Daoy (cell line): ENCODE measurements at regions not wholly inside any gene's neighbourhood (a gene's known extent, or its start where the extent isn't known, plus 50 kb on each side); places are given as distances from the start of the nearest gene placed in this dataset.

Source experiments
- DNase-seq: peaks from one replicate; pipeline ENCODE4 v3.0.0-alpha.2; 2015; ENCODE audit warnings: low read depth

DNA sequence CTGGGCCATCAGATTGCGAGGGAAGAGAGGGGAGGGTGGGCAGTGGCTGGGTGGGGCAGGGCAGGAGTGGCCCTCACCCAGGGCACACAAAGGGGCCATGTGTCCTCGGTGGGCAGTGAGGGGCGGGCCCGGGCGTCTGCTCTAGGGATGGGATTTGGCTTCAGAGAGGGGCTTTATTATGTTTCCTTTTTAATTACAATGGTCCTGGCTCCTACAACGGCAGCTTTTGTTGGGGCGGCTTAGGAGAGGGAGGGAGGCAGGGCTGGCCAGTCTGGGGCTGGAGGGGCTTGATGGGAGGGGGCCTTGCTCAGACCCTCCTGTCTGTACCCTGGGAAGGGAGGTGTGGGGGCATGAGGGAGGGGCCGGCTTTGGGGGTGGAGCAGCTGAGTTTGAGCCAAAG is 102.8 kb upstream of the WNT4 start:
- DNase-seq: no peak

DNA sequence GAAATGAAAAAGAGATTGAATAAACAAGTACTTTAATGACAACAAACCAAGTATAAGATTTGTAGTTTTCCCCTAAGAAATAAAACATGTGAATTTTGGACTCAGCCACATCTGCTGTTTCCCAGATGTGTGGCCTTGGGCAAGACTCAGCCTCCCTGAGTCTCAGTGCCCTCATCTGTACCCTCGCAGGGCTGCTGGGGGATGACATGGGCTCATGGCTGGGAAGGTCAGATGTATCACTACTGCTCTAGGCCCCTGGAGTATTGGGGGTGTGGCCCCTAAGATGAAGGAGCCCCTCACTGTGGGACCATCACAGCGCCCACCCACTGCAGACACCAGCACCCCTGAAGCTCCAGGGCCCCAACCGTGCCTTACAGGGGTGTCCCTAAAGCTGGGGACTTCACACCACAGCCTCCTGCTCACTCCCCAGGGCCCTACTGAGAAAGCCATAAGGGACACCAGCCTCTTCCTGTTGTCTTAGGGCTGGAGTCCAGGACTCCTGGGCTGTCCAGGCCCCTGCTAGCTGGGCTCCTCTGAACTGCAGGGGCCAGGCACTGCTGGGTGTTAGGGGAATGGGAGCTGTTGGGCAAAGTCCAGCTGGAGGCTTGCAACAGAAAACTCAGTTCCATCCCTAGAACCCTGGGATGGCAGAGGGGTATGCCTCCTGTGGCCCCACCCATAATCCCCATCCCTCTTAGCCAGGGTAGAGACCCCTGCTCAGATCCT is 104.0 kb upstream of the WNT4 start:
- no peak for DNase-seq

DNA sequence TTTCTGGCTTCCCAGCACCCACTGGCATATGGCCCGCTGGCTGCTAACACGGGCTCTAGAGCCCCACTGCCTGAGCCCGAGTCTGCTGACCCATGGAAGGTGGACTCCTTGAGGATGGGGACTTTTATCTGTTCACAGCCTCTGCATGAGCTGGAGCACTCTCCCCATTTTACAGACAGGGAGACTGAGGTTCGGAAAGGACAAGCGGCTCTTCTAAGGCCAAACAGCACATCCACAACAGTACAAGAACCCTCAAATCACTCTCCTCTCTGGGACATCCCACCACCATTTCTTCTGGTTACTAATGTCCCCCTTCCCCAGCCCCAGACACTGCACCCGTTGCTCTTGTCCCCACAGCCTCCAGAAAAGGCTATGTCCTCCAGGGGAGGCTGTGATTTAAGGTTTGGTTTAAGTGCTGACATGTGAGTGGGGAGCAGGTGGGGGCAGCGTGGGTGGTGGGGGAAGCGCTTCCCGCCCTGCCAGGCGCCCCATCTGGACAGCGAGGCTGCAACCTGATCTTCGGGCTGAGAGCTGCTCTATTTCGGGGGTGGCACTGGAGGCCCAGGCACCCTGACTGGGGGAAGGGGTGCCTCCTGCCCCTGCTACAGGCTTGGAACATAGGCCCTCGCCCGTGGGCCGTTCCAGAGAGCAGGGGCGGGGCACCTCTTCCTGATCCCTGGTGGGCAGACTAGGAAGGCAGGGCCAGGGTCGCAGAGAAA is 104.8 kb upstream of the WNT4 start:
- DNase-seq: no peak

DNA sequence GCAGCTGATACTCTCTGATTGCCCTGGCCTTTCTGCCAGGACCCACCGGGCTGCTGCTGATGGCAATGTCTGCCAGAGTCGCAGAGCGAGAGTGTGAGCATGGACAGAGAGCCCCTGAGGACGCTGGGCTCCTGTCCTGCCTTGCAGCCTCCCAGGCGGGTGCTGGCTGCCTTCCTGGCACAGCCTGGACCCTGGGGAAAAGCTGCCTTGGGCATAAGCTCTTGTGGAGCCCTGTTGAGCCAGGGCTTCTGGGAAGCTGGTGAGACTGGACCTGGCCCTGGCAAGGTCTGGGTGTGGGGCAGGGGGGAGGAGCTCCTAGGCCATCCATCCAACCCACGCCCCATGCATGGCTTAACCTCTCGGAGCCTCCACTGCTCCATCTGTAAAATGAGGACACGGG is 105.8 kb upstream of the WNT4 start:
- DNase-seq: no peak

DNA sequence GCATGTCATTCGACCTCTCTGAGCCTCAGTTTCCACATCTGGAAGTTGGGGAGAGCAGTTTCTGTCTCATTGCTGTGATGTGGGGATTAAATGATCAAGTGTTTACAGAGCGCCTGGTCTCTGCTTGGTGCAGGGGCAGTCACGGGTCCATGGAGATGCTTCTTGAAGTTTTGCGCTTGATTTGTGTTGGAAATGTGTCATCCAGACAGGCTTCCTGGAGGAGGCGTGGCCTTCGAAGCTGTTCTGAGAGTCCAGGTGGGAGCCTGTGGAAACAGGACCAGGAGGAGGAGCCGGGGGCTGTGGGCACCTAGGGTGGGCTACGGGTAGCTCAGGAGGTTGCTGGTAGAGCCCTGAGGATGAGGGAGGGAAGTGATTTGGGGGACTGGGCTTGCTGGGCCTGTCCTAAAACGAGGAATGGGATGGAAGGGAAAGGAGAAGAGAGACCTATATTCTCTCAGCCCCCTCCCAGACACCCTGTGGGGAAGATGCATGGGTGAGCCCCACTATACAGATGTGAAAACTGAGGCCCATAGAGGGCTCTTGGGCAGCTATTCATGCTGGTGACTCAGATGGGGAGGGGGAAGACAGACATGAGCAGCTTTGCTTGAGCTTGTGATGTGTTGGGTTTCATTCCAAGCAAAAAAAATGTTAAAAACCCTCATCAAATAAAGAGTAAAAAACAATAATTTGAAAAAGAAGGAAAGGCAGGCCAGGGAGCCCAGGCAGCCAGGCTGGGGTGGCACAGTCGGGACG is 107.2 kb upstream of the WNT4 start:
- peak; percentile 44 for DNase-seq

DNA sequence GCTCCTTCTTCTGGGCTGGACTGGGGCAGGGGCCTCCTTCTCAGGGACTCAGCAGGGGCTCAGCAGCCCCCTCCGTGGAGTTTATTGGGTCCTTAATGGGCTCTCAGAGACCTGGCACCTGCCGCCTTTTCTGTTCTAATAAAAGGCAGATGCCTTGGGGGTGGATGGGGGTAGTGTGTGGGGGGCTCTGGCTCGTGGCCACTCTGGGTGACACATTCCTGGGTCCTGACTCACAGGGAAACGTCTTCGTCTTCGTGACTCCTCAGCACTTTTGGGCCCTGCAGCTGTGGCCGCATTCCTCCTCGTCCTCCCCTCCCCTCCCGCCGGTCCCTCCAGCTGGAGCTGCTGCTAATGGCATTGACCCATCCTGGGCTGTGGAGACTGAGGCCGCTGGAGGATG is 107.8 kb upstream of the WNT4 start:
- peak; percentile 75 for DNase-seq

DNA sequence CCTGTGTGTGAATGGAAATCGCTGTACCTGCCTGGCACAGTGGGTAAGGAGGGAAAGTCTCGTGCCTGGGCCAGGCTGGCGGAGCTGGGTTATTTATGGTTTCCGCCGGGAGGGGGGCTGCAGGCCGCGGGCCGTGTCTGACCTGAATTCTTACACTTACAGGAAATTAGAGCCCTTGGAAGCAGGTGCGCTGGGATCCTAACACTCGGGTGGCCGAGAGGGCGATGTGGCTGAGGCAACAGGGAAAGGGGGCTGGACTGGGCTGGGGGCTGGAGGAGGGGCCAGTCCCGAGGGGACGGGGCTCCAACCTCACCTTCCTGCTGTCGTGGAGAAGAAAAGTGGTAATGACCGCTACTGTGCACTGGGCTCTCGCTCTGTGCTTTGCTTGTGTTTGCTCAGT is 109.4 kb upstream of the WNT4 start:
- no peak for DNase-seq

DNA sequence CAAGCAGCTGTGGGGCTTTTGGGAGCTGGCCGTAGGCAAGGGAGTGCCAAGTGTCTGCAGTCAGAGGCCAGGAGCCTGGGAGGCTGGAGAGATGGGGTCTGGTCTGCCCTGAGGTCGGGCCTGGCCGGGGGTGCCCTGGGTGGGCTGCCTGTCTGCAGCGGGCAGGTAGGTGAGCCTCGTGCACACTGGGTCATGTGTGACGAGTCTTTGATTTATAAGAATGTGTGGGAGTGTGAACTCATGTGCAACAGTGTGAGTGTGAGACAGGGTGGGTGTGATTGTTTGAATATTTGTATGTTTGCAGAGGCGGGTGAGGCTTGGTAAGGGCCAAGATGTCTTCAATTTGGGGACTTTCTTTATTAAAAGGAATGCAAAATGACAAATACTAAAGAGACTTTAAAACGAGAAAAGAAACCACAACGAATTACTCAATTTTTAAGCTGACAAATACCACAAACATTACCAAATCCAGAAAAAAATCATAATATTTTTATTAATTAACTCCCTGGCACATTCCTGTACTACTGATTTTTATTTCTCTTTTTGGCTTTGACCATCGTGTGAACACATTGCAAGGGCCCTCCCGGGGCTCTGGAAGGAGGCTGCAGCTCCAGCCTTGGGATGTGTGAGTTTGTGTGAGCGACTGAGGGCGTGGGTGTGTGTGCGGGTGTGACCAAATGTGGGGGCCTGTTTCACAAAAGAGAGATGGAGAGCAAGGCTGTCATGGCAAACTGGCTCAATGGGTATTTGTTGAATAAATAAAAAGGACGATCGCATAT is 110.3 kb upstream of the WNT4 start:
- DNase-seq: no peak

DNA sequence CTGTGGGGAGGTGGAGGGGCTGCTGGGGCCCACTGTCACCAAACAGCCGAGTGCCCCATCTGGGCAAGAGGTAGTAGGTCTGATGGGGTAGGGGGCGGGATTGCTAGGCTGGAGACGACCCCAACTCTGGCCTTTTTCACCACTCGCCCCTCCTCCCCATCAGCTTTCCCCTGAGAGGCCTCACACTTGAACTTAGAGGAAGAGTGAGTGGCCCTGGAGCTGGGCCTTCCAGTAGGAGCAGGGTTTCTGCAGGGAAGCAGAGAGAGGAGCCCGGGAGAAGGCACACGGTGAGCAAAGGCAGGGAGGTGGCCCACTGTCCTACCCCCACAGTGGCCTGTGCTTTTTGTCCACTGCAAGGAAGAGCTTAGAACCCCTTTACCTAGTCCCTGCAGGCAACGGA is 111.9 kb upstream of the WNT4 start:
- DNase-seq: no peak

DNA sequence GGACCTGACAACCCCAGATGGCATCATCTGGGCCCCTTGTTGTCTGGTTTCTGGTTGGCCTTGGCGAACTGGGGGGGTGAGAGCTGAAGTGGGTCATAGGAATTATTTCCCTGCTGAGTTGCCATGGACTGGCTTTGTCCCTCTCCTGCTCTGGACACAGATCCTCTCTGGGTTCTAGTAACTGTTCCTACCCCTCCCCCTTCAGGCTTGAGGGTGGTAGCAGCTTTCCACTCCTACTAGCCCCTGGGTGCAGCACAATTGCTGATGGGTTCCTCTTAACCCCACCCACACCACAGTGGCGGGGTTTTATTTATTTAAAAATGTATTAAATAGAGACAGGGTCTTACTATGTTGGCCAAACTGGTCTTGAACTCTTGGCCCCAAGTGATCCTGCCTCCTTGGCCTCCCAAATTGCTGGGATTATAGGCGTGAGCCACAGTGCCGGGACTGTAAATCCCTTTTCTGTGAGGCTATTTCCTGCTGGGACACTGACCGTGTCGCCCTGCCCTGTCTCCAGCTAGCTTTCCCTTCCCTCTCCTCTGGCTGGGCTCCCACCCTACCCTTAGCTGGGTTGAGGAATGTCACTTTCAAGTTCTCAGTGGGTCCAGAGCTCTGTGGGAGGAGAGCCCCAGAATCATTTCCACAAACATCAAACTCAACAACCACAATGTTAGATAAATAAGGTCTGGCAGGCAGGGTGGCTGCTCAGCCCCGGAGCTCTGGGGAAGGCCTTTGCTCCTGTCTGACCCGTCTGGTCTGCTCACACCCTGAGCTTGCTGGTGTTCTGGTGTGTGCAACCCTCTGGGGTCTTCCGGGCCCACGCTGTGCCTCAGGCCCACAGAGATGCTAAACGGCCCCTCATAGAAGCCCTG is 112.7 kb upstream of the WNT4 start:
- DNase-seq: no peak

DNA sequence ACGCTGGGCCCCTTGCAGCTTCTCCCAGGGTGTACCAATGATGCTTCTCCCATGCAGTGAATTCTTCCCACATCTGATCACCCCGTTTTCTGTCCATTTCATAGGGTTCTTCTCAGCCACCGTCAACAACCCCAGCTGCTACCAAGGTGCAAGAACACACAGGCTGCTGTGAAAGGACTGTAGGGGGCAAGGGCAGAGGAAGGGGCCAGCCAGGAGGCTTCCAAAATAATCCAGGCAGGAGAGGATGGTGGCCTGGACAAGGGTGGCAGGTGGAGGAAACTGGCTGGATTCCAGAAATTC is 113.3 kb upstream of the WNT4 start:
- DNase-seq: no peak

DNA sequence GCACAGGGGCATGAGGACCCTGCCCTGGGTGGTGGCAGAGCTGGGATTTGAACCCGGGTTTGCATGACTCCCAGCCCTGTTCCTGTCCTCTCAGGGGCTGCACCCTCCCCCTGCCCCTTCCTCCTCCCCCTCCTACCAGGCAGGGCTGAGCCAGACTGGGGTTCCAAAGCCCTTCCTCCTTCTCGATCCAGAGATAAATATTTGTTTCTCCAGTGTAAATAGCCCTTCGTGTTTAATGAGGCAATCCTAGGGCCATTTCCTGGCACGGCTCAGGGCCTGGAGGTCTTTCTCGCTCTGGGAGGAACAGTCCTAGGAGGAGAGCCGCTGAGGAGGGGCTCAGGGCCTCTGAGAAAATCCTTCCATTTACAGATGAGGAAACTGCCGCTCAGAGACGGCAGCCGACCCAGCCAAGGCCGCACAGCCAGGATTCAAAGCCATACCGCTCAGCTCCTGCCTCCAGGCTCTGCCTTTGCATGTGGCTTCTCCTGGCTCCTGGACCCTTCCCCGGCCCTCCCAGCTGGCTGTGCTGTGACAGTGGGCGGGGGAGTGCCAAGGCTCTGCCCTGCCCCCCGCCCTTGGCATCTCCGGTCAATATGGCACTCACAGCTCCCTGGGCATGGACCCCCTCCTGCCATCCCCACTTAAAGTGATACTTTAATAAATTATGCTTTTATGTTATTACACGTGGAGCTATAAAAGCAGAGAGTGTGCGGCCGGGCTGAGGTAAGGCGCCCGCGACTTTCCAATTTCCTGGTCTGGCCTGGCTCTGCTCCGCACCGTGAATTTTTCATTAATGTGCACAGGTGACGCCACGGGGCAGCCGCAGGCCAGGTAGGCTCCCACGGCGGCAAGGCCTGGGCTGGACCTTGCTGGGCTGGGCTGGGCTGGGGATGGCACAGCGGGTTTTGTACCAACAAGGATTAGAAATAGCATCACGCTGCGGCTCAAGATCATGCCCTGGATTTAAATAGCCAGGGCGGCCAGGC is 114.7 kb upstream of the WNT4 start:
- DNase-seq: no peak

DNA sequence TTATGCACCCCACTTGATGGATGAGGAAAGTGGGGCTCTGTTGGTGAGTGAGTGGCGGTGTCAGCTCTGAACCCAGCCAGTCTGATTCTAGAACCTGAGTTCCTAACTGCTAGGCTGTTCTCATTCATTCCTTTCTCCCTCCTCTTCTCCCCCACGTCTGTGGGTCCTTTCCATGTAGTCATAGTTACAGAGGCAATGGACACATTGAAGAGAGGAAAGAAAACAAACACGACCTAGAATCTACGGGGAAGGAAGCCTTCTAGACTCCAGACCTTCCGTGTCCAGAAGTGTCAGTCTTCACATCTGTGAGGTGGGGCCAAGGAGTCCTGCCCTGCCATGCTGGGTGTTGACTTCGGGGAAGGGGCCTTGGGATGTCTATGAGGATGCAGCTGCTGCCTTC is 115.8 kb upstream of the WNT4 start:
- DNase-seq: no peak

DNA sequence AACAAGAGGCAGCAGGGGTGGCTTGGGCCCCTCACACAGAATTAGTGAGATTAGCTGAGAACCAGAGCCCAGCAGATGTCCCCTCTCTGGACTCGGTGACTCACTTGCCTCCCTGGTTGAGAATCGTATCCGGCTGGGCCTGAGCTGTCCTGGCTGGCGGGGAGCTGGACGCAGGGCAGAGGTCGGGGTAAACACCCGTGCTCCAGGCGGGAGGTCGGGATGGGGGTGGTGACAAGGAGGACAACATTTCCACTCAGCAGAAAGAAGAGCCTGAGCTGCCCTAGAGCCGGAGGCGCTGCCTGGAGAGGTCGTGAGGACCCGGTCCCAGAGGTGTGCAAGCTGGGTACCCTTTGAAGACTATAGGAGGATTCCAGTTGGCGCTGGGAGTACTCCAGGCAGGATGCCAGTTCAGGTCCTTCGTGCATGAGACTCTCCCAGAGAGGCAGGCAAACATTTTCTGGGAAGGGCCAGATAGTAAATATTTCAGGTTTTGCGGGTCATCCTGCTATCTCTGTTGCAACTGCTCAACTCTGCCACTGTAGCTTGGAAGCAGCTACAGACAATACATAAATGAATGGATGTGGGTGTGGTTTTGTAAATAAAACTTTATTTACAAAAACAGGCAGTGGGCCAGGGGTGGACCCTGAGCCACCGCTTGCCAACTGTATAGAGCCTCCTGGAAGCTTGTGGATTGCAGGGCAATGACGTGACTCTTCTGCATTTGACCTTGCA is 116.8 kb upstream of the WNT4 start:
- peak; percentile 45 for DNase-seq

DNA sequence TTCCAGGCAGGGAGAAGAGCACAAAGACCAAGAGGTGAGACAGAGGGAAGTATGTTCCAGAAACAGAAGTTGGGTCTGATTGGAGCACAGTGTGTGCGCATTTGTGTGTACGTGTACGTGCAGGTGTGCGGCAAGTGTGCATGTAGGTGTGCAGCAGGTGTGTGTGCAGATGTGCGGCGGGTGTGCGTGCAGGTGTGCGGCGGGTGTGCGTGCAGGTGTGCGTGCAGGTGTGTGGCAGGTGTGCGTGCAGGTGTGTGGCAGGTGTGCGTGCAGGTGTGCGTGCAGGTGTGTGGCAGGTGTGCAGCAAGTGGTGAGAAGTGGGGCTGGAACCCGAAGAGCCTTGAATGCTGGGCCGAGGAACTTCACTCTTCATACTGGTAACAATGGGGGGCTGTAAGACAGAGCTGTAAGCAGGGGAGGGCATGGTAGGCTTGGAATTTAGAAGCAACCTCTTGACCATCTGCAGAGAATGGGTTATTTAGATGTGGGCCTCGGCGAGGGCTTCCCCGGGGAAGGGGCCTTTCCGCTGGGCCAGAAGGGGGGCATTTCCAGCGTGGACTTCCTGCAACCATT is 118.0 kb upstream of the WNT4 start:
- no peak for DNase-seq

DNA sequence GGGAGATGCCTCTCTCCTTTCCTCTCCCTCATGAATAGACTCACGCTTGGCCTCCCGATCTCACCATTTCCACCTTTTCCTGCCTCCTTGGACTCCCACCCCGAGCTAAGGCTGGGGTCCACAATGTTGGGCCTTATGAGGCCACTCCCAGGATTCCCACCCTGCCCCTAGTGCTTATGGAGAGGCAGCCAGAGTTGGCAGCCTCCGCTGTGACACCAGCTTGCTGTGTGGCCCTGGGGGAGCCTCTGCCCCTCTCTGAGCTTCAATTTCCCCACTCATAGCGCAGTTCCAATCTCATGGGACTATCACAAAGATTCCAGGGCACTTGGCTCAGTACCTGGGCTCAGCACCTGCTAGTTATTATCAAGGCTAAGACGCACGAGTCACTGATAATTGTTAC is 118.7 kb upstream of the WNT4 start:
- no peak for DNase-seq

DNA sequence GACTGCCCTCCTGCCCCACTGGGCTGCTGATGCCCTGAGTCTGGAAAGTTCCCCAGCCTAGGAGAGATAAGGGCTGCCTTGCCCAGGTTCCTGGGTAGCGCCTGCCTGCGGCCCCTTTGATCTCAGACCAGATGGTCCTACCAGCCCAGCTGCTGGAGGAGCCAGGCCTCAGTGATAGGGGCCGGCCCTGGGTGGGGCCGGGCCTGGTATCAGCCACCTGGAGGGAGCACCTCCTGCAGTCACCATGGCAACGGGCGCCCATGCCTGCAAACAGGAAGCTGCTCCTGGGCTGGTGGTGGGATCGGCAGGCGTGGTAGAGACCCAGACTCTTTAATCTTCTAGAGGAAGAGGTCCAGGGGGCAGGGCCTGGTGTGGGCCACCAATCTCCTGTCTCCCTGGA is 119.7 kb upstream of the WNT4 start:
- no peak for DNase-seq

DNA sequence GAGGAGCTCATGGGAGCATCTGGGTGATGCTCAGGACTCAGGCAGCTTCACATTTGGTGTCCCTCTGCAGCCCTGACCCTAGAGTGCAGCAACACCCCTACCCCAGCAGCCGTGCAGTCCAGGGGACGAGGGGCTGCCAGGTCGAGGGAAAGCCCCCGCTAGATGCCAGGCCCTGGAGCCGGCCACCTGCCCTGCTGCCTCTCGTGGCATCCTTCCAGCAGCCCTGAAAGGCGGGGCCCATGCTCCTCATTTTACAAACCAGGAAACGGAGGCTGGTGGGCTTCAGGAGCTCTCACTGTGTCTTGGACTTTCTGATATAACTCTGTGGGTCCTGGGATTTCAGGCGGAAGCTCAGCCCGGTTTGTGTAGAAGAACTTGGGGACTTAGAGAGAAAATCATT is 120.5 kb upstream of the WNT4 start:
- DNase-seq: no peak
